Left cardiac atrium (tissue), 4 donors: ENCODE measurements at regions not wholly inside any gene's neighbourhood (a gene's known extent, or its start where the extent isn't known, plus 50 kb on each side); places are given as distances from the start of the nearest gene placed in this dataset.
"Not testable (repeated sequence)": the region's sequence is repeated elsewhere in the genome, so short reads cannot be mapped to it uniquely, and the experiment has no call there.

Experiments used
- ATAC-seq, 2 donors: fragments of 200-7000 bp; cut with Tn5 transposase; one replicate each; pipeline ENCODE4 v1.9.1; 2020; ENCODE audit warnings: mild to moderate bottlenecking in 2 of 2, moderate library complexity in 2 of 2
- DNase-seq: peaks from one replicate; pipeline ENCODE4 v3.0.0-alpha.2; 2020
- intact Hi-C, 2 donors: fragments of 100-400 bp; cut with DNase I; formaldehyde crosslinking; loops; one replicate each; pipeline versions ENCODE4 v1.14.1 to v1.15.1; 2022 to 2023
- donor health status: DM: no; HTN: yes; CAD: no.
- donor health status: DM: no; HTN: yes; CAD: no; lungs with severe emphysema.
- donor health status: DM: yes; HTN: yes; CAD: no.
- donor health status: Dilated cardiomyopathy.

GRCh38 chr6:71228461-71229041, 60.1 kb upstream of the OGFRL1 start:
- intact Hi-C loops, result no loop called here
- ATAC-seq, result no peak

GRCh38 chr6:71229477-71229876, 59.1 kb upstream of the OGFRL1 start:
- DNase-seq (no peak), ATAC-seq (no peak)
- intact Hi-C loops, result no loop called here

More at GRCh38 chr6:71228461-71229041, 60.1 kb upstream of the OGFRL1 start:
- DNase-seq, result no peak

- intact Hi-C loops, ATAC-seq, DNase-seq: not testable (repeated sequence)
Measured at GRCh38 chr6:71232890-71233289, 55.7 kb upstream of the OGFRL1 start.

- intact Hi-C loops, result no loop called here
- DNase-seq, result no peak
- ATAC-seq, result no peak
Measured at GRCh38 chr6:71236926-71237434, 51.6 kb upstream of the OGFRL1 start.

GRCh38 chr6:71238351-71238750, 50.3 kb upstream of the OGFRL1 start:
- intact Hi-C loops, result no loop called here
- ATAC-seq (no peak), DNase-seq (no peak)
